ENCODE measurements at regions not wholly inside any gene's neighbourhood (a gene's known extent, or its start where the extent isn't known, plus 50 kb on each side); places are given as distances from the start of the nearest gene placed in this dataset.

DNA sequence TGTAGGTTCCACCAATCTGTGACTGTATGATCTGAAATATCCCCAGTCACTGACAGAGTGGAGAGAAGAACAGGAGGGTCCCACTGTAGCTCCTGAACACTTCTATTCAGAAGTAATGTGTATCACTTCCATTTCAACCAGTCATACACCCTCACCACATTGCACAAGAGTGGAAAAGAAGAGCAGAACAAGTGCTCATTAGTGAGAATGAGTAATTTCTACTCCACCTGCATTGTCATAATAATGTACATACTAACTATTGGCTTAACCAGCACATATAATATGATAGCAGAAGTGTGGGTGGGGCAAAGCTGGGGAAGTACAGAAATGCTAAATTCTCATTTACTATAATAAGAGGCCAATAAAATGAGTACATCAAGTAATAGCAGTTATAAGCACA, 342.7 kb downstream of the LMO7 start:
- Mint-ChIP-seq H3K27ac (no peak overlapping the region), H3K4me3 (no peak overlapping the region), H3K4me1 (ENCODE audit: low read depth) (no peaks in the 10 kb centered on the region), H3K27me3 (ENCODE audit: insufficient read depth) (no peaks in the 10 kb centered on the region), H3K9me3 (no peaks in the 10 kb centered on the region), H3K36me3 (ENCODE audit: low read depth) (no peaks in the 10 kb centered on the region)
- DNase-seq = no peak
- TF ChIP-seq, protein P1, sequence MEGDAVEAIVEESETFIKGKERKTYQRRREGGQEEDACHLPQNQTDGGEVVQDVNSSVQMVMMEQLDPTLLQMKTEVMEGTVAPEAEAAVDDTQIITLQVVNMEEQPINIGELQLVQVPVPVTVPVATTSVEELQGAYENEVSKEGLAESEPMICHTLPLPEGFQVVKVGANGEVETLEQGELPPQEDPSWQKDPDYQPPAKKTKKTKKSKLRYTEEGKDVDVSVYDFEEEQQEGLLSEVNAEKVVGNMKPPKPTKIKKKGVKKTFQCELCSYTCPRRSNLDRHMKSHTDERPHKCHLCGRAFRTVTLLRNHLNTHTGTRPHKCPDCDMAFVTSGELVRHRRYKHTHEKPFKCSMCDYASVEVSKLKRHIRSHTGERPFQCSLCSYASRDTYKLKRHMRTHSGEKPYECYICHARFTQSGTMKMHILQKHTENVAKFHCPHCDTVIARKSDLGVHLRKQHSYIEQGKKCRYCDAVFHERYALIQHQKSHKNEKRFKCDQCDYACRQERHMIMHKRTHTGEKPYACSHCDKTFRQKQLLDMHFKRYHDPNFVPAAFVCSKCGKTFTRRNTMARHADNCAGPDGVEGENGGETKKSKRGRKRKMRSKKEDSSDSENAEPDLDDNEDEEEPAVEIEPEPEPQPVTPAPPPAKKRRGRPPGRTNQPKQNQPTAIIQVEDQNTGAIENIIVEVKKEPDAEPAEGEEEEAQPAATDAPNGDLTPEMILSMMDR (IDR thresholded peaks at IDR 0.05) = no peak

- TF ChIP-seq, protein P1 (IDR thresholded peaks at IDR 0.05) = no peak
- H3K4me3 Mint-ChIP-seq = no peak overlapping the region
- H3K9me3 Mint-ChIP-seq = no peaks in the 10 kb centered on the region
- no peaks in the 10 kb centered on the region for H3K36me3 Mint-ChIP-seq (ENCODE audit: low read depth)
- H3K27me3 Mint-ChIP-seq (ENCODE audit: insufficient read depth) = no peaks in the 10 kb centered on the region; the same call in 1 of the 2 replicates
- H3K4me1 Mint-ChIP-seq (ENCODE audit: low read depth) = peaks cover 6% of the 10 kb centered on the region; the same call in 1 of the 2 replicates
- H3K27ac Mint-ChIP-seq = no peak overlapping the region
- DNase-seq = peak; percentile 31
Observed at GRCh38 chr13:75968103-75968838, 332.1 kb downstream of the LMO7 start.

DNA sequence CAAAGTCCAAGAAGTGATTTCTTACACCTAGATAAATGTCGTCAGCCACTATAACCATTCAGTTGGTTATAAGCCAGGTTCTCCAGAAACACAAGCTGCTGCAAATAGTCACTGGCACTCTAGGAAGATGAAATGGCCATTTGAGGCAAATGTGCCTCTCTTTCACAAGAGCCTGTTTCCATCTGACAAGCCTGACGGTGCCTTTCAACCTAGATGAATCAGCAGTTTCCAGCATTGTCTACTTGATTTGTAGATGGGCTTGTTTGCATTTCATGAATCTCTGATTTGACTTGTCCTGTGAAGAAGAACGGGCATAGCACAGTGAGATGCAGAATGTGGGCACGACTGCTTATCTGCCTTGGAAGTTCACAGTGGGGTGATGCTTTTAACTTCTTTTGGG, 327.2 kb downstream of the LMO7 start:
- TF ChIP-seq, protein P1 (IDR thresholded peaks at IDR 0.05) = no peak
- Mint-ChIP-seq H3K36me3 (ENCODE audit: low read depth) (no peaks in the 10 kb centered on the region), H3K27me3 (ENCODE audit: insufficient read depth) (peaks cover 2% of the 10 kb centered on the region; the same call in 1 of the 2 replicates), H3K4me1 (ENCODE audit: low read depth) (peaks cover 4% of the 10 kb centered on the region; the same call in 1 of the 2 replicates), H3K9me3 (no peaks in the 10 kb centered on the region), H3K27ac (no peak overlapping the region), H3K4me3 (no peak overlapping the region)
- no peak for DNase-seq

GRCh38 chr13:75961911-75962310, 325.8 kb downstream of the LMO7 start:
- Mint-ChIP-seq H3K9me3 (no peaks in the 10 kb centered on the region), H3K4me1 (ENCODE audit: low read depth) (no peaks in the 10 kb centered on the region; the same call in 1 of the 2 replicates), H3K36me3 (ENCODE audit: low read depth) (no peaks in the 10 kb centered on the region), H3K27me3 (ENCODE audit: insufficient read depth) (peaks cover 2% of the 10 kb centered on the region), H3K27ac (no peak overlapping the region), H3K4me3 (no peak overlapping the region)
- TF ChIP-seq, protein P1 (IDR thresholded peaks at IDR 0.05) = no peak
- DNase-seq = no peak

DNA sequence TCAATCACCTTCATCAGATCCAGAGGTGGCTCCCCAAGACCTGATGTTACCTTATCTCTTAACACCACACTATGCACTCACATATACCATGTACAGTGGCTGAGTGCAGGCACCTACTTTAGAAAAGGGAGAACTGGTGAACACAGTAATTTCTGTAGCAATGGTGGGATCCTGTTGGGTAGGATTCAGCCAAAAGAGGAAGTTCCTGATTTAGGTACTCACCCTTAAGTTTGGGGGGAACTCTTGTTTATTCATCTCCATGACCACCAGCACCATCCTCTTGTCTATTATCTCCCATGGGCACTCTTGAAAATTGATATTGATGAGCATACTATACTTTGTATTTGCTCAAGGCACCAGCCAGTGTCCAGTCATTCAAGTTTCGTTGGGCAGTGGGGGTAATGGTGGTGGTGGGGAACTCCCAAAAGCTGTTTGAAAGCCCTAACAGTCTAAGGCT, 324.4 kb downstream of the LMO7 start:
- TF ChIP-seq, protein P1 (IDR thresholded peaks at IDR 0.05) = no peak
- H3K9me3 Mint-ChIP-seq = no peaks in the 10 kb centered on the region

More for the DNA sequence above, 324.4 kb downstream of the LMO7 start:
- Mint-ChIP-seq H3K36me3 (ENCODE audit: low read depth) (no peaks in the 10 kb centered on the region), H3K4me1 (ENCODE audit: low read depth) (no peaks in the 10 kb centered on the region; the same call in 1 of the 2 replicates), H3K4me3 (no peak overlapping the region), H3K27ac (no peak overlapping the region), H3K27me3 (ENCODE audit: insufficient read depth) (peaks cover 2% of the 10 kb centered on the region)
- no peak for DNase-seq
